Cerebellar nuclear complex (tissue), 1 donor: ENCODE measurements at regions not wholly inside any gene's neighbourhood (a gene's known extent, or its start where the extent isn't known, plus 50 kb on each side); places are given as distances from the start of the nearest gene placed in this dataset.
"Not testable (repeated sequence)": the region's sequence is repeated elsewhere in the genome, so short reads cannot be mapped to it uniquely, and the experiment has no call there.

Experiments
- DNase-seq, 2 experiments: peaks; one replicate each; lab custom pipeline; 2025; lab: John Stamatoyannopoulos, UW

- no peak for DNase-seq
Observed at GRCh38 chr20:56724241-56724757, 95.2 kb downstream of the TFAP2C start.

- DNase-seq = no peak
Observed at GRCh38 chr20:56730003-56730402, 100.9 kb downstream of the TFAP2C start.

- peak in 1 of 2 experiments; percentile 53 for DNase-seq
Observed at GRCh38 chr20:56730996-56731395, 101.9 kb downstream of the TFAP2C start.

GRCh38 chr20:56731476-56731875 is 102.4 kb downstream of the TFAP2C start:
- no peak for DNase-seq

GRCh38 chr20:56733967-56734366 is 104.9 kb downstream of the TFAP2C start:
- DNase-seq = no peak

GRCh38 chr20:56735084-56735642 is 106.1 kb downstream of the TFAP2C start:
- DNase-seq = no peak

- no peak for DNase-seq
Observed at GRCh38 chr20:56736285-56736857, 107.3 kb downstream of the TFAP2C start.

- not testable (repeated sequence) for DNase-seq
Observed at GRCh38 chr20:56744325-56744821, 115.3 kb downstream of the TFAP2C start.

- DNase-seq = no peak
Observed at GRCh38 chr20:56748476-56749377, 119.6 kb downstream of the TFAP2C start.

GRCh38 chr20:56750430-56750829 is 121.3 kb downstream of the TFAP2C start:
- no peak for DNase-seq

- no peak for DNase-seq
Observed at GRCh38 chr20:56752274-56752673, 123.2 kb downstream of the TFAP2C start.

- DNase-seq = no peak
Observed at GRCh38 chr20:56755201-56755600, 126.1 kb downstream of the TFAP2C start.

- not testable (repeated sequence) for DNase-seq
Observed at GRCh38 chr20:56756658-56757057, 127.6 kb downstream of the TFAP2C start.

- DNase-seq = no peak
Observed at GRCh38 chr20:56758706-56759105, 129.6 kb downstream of the TFAP2C start.

GRCh38 chr20:56759741-56760278 is 130.7 kb downstream of the TFAP2C start:
- no peak for DNase-seq

GRCh38 chr20:56760610-56761009 is 131.5 kb downstream of the TFAP2C start:
- no peak for DNase-seq

GRCh38 chr20:56761393-56761792 is 132.3 kb downstream of the TFAP2C start:
- DNase-seq = no peak

- DNase-seq = no peak
Observed at GRCh38 chr20:56762401-56762800, 133.3 kb downstream of the TFAP2C start.

- no peak for DNase-seq
Observed at GRCh38 chr20:56762829-56763228, 133.7 kb downstream of the TFAP2C start.

- DNase-seq = no peak
Observed at GRCh38 chr20:56764671-56765070, 135.6 kb downstream of the TFAP2C start.

GRCh38 chr20:56765172-56766073 is 136.3 kb downstream of the TFAP2C start:
- no peak for DNase-seq
